HG03565 (cell line): ENCODE measurements at regions not wholly inside any gene's neighbourhood (a gene's known extent, or its start where the extent isn't known, plus 50 kb on each side); places are given as distances from the start of the nearest gene placed in this dataset.
"Not testable (repeated sequence)": the region's sequence is repeated elsewhere in the genome, so short reads cannot be mapped to it uniquely, and the experiment has no call there.

Experiments
- ATAC-seq: cut with Tn5 transposase; IDR thresholded peaks from one replicate; pipeline ENCODE4 v1.9.1; 2021; ENCODE audit warnings: mild to moderate bottlenecking, moderate library complexity; ENCODE audit not compliant: unreplicated experiment

DNA sequence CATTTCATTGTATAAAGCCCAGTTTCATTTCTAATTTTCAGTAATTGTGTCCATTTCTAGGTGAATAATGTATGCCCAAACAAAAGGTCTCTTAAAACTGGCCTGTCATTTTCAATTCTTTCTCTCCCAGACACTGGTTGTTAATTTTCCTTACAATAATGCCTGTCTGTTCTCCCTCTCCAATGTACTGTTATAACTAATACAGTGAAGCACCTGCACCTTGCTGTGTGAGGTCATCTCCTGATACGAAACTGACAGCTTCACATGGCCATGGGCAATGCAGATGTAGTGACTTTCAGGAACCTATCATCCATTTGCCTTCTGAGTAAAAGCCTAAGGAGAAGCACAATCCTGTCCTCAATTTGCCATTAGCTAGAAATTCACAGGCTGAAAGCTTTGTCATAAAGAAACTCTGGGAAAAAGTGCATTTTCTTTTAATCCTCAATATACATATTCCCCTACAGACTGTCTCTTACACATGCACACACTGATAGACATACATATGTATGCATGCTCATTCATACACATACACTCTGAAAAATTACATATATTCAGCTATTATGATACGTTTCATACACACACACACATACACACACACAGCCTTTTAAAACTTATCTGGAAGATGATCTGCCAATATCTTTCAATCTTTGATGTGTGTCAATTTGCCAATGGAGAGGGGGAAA, 1030.3 kb downstream of the TDRD15 start:
- no peak for ATAC-seq

DNA sequence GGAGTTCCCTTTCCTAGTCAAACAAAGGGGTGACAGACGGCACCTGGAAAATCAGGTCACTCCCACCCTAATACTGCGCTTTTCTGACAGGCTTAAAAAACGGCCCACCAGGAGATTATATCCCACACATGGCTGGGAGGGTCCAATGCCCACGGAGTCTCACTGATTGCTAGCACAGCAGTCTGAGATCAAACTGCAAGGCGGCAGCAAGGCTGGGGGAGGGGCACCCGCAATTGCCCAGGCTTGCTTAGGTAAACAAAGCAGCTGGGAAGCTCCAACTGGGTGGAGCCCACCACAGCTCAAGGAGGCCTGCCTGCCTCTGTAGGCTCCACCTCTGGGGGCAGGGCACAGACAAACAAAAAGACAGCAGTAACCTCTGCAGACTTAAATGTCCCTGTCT, 1032.9 kb downstream of the TDRD15 start:
- not testable (repeated sequence) for ATAC-seq

DNA sequence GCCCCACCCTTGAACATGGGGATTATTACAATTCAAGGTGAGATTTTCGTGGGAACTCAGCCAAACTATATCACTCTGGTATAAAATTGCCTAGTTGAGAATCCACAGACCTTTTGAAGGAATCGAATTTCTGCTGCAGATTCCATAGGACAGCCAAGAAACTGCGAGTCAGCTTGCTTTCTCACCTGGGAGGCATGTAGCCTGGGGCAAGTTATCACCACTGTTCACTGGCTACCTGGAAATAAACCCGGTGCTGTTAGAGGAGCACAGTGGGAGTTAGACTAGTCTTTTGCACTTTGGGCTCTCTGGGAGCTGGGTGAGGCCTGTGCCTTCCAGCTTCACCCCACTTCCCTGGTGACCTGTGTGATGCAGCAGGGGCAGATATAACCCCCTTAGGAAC, 1043.5 kb downstream of the TDRD15 start:
- ATAC-seq = no peak

DNA sequence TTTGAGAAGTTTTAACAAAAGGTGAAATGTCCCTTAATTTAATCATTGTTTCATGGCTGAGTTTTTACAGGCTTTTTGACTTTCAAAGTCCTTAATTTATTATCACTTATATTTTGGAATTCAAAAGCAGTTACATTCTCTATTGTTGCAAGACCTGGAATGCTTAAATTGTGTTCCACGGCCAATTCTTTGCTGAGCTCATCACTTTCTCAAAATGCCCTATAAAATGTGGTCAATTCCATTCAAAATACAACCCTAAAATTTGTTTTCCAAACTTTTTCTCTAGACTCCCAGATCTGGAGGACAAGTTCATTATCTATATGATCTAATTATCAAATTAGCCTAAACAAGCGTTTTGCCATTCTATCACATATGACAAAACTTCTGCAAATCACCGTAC, 1051.2 kb downstream of the TDRD15 start:
- ATAC-seq = no peak

DNA sequence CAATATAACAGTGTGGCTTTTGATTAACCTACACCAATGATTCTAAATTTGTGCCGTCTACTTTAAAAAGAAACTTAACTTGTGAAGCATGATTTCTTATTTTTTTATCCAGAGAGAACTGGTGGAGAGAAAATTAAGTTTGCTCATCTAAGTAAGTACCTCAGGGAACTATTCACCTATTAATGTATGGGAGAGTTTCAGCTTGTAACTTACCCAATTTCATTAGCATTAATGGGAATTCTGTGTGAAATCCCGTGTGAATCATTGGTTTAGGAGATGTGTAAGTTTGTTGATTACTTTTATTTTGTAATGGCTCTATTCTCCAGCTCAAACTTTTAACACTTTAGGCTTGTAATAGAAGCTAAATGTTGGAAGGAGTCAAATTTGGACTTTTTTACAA, 1061.5 kb downstream of the TDRD15 start:
- ATAC-seq = no peak

DNA sequence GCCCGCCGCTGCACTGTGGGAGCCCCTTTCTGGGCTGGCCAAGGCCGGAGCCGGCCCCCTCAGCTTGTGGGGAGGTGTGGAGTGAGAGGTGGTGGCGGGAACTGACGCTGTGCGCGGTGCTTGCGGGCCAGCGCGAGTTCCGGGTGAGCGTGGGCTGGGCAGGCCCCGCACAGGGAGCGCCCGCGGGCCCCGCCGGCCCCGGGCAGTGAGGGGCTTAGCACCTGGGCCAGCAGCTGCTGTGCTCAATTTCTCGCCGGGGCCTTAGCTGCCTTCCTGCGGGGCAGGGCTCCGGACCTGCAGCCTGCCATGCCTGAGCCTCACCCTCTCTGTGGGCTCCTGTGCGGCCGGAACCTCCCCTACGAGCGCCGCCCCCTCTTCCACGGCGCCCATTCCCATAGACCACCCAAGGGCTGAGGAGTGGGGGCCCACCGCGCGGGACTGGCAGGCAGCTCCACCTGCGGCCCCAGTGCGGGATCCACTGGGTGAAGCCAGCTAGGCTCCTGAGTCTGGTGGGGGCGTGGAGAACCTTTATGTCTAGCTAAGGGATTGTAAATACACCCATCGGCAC, 1062.6 kb downstream of the TDRD15 start:
- ATAC-seq = not testable (repeated sequence)

DNA sequence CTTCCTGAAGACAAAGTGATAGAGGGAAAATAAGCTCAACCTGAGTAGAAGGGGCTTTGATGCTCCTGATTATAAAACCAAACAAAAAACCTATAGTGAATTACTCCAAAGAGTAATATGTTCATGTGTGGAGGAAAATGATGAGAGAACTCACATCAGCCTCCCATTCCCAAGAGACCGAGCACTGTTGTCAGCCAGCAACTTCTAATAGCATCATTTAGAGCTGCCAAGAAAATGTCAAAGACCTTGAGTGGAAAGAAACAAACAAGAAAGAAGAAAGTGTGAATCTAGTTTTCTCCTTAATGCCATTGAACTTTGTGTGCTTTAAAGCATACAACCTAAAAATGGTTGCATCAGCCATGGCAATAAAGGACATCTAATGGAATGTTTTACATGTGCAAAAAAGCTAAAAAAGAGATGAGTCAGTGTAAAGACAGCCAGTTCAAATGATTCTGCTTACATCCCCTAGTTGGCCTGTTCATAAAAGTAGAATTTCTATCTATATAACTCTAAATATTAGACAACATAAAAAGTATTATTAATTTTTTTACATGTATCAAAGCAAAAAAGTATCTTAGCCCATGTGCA, 1066.2 kb downstream of the TDRD15 start:
- ATAC-seq = no peak

DNA sequence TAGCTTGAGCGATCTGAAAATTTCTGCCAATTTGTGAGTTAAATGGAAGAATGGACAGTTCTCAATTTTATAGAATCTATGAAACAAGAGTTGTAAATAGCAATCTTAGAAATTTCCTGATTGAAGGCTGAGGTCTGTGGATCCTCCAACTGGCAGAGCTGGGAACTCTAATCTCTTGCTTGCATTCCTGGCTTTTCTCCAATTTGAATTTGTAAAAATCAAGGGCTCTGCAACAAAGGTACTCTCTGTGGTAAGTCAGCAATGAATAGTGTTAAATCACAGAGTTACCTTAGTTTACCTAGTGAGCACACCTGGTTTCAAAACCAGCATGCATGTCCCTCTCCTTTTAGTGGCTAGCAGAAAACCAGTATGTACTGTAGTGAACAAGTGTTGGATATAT, 1070.5 kb downstream of the TDRD15 start:
- ATAC-seq = no peak

DNA sequence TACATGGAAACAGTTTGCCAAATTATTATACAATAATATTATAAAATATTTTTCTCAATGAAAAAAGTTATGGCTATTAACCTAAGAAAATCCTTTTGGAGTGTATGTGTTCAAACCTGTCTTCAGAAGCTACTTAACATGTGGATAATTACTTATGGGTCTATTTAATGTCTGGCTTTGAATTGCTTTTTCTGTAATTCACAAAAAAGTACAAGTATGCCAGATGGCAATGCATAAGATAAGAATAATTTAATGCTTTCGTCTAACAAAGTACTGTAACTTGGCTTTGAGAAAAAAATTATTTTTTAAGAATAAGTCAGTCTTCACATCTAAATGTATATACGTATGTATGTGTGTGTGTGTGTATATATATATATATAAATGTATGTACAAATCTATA, 1073.0 kb downstream of the TDRD15 start:
- ATAC-seq = no peak

DNA sequence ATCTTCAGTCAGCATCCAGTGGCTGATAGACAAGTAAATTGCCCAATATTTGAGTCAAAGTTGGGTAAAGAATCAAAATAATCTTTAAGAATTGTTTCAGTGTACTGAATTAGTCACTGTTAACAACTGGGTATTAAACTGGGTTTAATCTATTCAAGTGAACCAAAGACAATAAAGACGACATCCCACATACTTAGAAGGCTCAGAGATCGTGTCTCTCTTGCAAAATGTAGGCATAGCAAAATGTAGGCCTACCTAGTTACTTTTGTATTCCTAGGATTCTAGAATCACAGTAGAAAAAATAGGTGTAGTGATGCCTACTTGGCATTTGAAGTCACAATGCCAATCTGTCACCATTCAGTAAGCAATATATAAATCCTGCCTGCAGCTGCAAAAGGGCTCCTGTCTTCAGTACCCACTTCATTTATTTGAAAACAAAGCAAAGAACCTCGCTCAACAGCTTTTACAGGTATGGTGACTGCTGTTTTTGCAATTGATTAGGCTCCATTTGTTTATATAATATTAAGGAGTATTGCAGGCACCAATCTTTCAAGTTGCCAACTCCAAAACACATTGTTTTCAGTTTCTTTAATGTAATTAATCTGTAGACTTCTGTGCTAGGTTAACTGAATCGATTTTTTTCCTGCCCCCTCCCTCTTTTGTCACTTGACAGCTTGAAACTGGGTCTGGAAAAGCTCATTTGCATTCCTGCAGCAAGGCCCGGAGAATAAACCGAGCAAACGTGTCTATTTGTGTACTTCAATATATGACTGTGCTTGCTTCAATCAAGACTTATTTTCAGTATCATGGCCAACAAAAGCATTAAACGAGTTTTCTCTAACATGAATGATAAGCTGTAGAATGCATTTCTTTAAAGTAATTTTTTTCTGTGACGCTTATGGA, 1074.9 kb downstream of the TDRD15 start:
- ATAC-seq = no peak

DNA sequence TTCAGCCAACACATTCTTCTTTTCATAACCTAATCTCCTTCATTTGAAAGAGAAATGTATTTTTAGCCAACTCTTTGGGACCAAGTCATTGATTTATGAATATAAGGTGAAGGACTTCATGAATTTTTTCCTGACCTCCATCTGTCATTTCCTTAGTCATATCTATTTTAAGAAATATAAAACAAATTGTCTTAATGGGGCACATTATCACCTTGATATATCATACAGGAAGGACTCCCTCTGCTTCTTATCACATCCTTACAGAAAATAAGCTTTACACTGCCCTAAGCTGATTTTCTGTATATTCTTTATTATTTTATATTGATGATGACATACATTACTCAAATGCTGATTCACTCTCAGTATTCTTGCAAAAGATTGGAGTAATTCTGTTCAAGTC, 1076.2 kb downstream of the TDRD15 start:
- ATAC-seq = no peak

DNA sequence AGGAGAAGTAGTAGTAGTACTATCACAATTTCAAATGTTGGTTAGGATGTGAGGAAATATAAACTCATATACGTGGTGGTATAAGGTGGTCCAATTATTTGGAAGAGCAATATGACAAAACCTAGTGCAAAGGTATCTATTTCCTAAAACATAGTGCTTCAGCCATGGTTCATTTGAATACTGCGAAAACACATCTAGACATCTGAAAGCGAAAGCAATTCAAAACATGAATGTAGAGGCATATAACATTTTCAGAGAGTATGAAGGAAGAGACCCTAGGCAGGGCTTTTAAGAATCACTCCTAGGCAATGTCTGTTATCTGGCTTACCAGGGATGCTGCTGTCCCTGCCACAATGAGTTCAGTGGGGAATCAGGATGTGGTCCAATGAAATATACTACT, 1085.8 kb downstream of the TDRD15 start:
- ATAC-seq = no peak

DNA sequence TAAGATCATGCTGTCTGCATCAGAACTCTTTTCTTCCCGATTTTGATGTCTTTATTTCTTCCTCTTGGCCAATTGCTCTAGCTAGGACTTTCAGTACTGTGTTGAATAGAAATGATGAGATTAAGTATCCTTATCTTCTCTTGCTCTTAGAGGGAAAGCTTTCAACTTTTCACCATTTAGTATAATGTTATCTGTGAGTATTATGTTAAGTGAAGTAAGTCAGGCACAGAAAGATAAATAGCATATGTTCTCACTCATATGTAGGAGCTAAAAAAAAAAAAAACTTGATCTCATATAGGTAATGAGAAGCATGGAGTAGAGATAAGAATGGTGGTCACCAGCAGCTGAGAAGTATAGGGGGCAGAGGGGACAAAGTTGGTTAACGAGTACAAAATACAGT, 1089.5 kb downstream of the TDRD15 start:
- ATAC-seq = no peak

DNA sequence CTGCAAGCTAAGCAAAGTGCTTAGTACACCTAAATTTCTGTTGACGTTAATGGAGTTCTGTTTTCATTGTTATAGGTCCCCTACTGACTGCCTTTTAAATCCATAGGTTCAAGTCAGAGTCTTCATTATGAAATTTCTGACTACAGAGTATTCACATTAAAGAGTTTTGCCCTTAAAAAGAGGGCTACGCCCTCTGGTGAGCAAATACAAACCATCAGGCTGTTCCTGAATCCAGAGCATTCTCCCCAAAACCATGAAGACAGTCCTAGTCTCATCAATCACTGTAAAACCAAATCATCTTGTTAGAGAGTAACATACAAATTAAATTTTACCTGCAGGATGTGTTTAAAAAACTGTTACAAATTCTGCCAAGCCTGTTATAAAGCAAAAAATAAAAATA, 1091.7 kb downstream of the TDRD15 start:
- ATAC-seq = no peak

DNA sequence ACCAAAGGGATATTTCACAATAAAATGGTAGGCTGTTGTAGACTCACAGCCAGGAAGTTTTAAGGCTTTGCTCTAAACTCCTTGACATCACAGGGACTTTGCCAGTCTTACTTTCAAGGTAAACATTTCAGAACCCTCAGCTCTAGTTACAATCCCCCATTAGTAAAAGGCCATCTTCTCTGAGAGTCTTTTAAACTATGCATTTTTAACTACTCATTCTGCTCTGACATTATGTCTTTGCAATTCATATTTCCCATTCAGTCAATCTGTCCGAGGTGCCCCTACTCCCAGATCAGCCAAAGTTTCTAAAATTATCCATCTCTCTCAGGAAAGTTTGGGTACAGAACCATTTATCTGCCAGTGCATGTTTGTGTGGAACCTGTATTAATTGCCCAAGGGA, 1094.1 kb downstream of the TDRD15 start:
- no peak for ATAC-seq

DNA sequence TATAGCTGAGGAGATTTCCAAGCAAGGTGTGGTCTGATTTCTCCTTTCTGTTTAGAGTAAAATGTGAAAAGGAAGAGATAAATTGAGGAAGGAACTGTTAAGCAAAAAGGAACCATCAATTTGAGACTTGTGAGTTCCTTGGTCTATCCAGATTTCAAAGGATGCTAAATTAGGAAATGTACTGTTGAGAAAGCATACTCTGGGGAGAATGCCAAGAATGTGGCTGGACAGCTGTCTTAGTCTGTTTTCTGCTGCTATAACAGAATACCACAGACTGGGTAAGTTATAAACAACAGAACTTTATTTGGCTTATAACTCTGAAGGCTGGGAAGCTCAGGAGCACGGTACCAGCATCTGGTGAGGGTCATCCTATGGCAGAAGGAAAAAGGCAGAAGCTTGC, 1097.2 kb downstream of the TDRD15 start:
- ATAC-seq = no peak

DNA sequence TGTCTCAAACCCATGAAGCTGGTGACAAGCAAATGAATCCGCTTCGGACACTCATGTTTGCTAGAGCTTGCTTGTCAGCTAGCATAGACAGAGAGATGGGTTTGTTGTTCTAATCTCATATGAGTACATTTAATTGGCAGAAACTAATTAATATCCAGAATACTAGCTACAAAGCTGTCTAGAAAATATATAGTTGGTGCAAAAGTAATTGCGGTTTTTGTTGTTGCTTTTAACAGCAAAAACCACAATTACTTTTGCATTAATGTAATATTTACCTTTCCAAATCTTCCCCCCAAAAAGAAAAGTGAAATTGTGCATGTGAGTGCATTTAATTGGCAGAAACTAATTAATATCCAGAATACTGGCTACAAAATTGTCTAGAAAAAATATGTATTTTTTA, 1115.2 kb downstream of the TDRD15 start:
- ATAC-seq = no peak

DNA sequence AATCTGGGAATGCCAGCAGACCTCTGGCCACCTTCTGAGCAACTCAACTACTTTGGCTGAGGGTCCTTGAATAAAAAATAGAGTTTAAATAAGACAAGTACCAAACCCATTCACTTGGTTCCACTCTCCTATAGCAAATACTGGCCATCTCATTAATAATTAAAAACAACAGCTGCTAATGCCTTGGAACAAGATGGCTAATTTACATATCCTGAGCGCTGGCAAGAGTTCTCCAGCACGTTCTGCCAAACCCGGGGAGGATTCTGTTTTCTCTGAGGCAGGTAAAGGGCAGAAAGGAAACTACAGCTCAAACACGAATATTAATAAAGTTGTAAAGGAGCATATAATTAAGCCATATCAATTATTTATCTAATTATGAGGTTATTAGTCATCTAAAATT, 1123.7 kb downstream of the TDRD15 start:
- ATAC-seq = no peak

DNA sequence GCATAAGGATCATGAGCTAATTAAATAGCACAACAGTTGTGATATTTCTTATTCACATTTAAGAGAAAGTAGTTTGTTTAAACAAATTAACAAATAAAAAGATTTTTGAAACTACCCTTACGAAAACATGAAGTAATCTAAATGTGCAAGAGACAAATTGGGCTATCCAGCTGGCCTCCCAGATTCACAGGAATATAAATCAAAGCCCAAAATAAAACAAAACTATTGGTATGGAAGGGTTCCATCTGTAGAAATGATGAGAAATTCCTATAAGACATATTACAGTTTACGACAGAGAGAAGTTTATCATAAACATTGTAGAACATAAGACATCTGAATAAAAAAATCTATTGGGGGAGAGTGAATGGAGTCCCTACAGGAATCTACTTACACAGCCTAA, 1125.1 kb downstream of the TDRD15 start:
- no peak for ATAC-seq

DNA sequence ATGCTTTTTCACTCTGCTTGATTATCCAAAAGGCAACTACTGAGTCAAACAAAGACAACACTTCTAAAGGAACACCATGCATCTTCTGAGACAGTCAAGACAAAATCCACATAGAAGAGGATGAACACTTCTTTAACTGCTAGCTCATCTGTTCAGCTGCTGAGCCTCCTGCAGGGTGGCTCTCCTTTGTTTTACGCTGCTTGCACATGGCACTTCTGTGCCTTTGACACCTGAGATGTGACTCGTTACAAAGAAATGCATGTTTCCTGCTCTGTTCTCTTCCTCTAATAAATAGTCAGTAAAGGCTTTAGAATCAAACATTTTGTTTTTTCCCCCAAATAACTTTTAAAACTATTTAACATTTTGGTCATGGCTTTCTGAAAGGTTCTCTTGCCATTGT, 1129.4 kb downstream of the TDRD15 start:
- no peak for ATAC-seq

DNA sequence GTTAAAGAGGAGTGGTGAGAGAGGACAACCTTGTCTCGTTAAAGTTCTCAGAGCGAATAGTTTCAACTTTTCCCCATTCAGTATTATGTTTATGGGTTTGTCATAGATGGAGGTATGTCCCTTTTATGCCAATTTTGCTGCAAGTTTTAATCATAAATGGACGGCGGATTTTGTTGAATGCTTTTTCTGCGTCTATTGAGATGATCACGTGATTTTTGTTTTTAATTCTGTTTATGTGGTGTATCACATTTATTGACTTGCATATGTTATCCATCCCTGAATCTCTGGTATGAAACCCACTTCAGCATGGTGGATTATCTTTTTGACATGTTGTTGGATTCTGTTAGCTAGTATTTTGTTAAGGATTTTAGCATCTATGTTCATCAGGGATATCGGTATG, 1123.8 kb upstream of the KLHL29 start:
- ATAC-seq = no peak

DNA sequence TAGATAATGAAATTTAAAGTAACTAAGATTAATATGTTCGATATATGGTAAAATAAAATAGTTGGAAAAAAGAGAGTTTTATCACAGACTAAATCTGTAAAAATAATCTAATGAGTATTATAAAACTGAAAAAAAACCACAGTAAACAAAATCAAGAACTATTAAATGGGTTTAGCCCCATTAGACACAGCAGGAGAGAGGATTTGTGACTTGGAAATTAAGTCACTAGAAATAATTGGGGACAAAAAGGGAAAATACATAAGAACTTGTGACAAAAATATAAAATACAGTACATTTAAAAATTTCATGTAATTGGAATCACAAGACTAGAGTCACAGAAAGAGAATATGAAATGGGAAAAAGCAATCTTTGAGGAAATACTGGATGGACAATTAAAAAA, 1114.6 kb upstream of the KLHL29 start:
- ATAC-seq = no peak
